ENCODE measurements at regions not wholly inside any gene's neighbourhood (a gene's known extent, or its start where the extent isn't known, plus 50 kb on each side); places are given as distances from the start of the nearest gene placed in this dataset.
A peak's percentile ranks its signal among the peaks of the same experiment; 100 is the strongest.
"Not testable (repeated sequence)": the region's sequence is repeated elsewhere in the genome, so short reads cannot be mapped to it uniquely, and the experiment has no call there.

GRCh38 chr7:67361150-67361549 lies 364.5 kb downstream of the TYW1 start:
- TF ChIP-seq EP300 (IDR thresholded peaks at IDR 0.05) = no peak
- no peak for TF ChIP-seq CTCF (IDR thresholded peaks at IDR 0.05)
- TF ChIP-seq POLR2A (IDR thresholded peaks at IDR 0.05) = no peak
- Histone ChIP-seq H3K27ac (no peak overlapping the region), H3K9me3 (no peaks in the 10 kb centered on the region), H3K27me3 (no peaks in the 10 kb centered on the region), H3K4me3 (no peak overlapping the region), H3K36me3 (no peaks in the 10 kb centered on the region), H3K4me1 (ENCODE audit: insufficient read depth) (no peaks in the 10 kb centered on the region)
- WGBS, 3 donors = 77 to 81% (median 80%) methylated on average over 4 of the region's 4 CpGs
- intact Hi-C loops (cut with DNase I) = no loop called here
- no peak for DNase-seq

- Histone ChIP-seq H3K36me3 (no peaks in the 10 kb centered on the region), H3K27ac (no peak overlapping the region), H3K9me3 (no peaks in the 10 kb centered on the region), H3K27me3 (no peaks in the 10 kb centered on the region), H3K4me1 (ENCODE audit: insufficient read depth) (no peaks in the 10 kb centered on the region), H3K4me3 (no peak overlapping the region)
- 59 to 72% (median 62%) methylated on average over 34 to 60 of the region's 60 CpGs for WGBS, 3 donors
- no peak for TF ChIP-seq EP300 (IDR thresholded peaks at IDR 0.05)
- no peak for TF ChIP-seq POLR2A (IDR thresholded peaks at IDR 0.05)
- no peak for TF ChIP-seq CTCF (IDR thresholded peaks at IDR 0.05)
- DNase-seq = peak in 3 of 5 donors; percentile 25 to 41 (median 37)
- intact Hi-C loops (cut with DNase I) = no loop called here
These were observed 367.9 kb downstream of the TYW1 start for GRCh38 chr7:67364441-67365017.

- intact Hi-C loops (cut with DNase I) = loop anchor here in 1 of 4 donors (10.0 kb wide), 1 partner anchor 253 kb away; no protein-coding TSS in a partner anchor
- no peaks in the 10 kb centered on the region for H3K36me3 ChIP-seq
- peak; percentile 34 to 60 (median 51) for DNase-seq
- H3K4me3 ChIP-seq = no peak overlapping the region
- H3K4me1 ChIP-seq (ENCODE audit: insufficient read depth) = no peaks in the 10 kb centered on the region
- H3K27me3 ChIP-seq = no peaks in the 10 kb centered on the region
- WGBS, 3 donors = 22 to 28% (median 28%) methylated on average over 18 of the region's 18 CpGs
- H3K27ac ChIP-seq = no peak overlapping the region
- TF ChIP-seq POLR2A (IDR thresholded peaks at IDR 0.05) (no peak), EP300 (IDR thresholded peaks at IDR 0.05) (no peak), CTCF (IDR thresholded peaks at IDR 0.05) (peak; percentile 62 to 67 (median 64))
- H3K9me3 ChIP-seq = no peaks in the 10 kb centered on the region
These were observed 375.0 kb downstream of the TYW1 start for GRCh38 chr7:67371429-67372305.

- not testable (repeated sequence) for DNase-seq; H3K9me3 ChIP-seq; H3K4me3 ChIP-seq; H3K36me3 ChIP-seq; H3K27ac ChIP-seq; H3K4me1 ChIP-seq (ENCODE audit: insufficient read depth); H3K27me3 ChIP-seq
- intact Hi-C loops (cut with DNase I) = loop anchor here in 1 of 4 donors (10.0 kb wide), 1 partner anchor 251 kb away; no protein-coding TSS in a partner anchor
- 54 to 66% (median 62%) methylated on average over 3 of the region's 3 CpGs for WGBS, 3 donors
These were observed 376.8 kb downstream of the TYW1 start for GRCh38 chr7:67373389-67373788.

- intact Hi-C loops (cut with DNase I) = loop anchor here in 1 of 4 donors (10.0 kb wide), 1 partner anchor 249 kb away; no protein-coding TSS in a partner anchor
These were observed 378.8 kb downstream of the TYW1 start for GRCh38 chr7:67375427-67375826.

More at GRCh38 chr7:67375427-67375826, 378.8 kb downstream of the TYW1 start:
- 87 to 93% (median 92%) methylated on average over 5 of the region's 5 CpGs for WGBS, 3 donors
- Histone ChIP-seq H3K4me3 (no peak overlapping the region), H3K36me3 (no peaks in the 10 kb centered on the region), H3K9me3 (no peaks in the 10 kb centered on the region), H3K4me1 (ENCODE audit: insufficient read depth) (peaks cover 3% of the 10 kb centered on the region), H3K27me3 (no peaks in the 10 kb centered on the region), H3K27ac (no peak overlapping the region)
- no peak for TF ChIP-seq CTCF (IDR thresholded peaks at IDR 0.05)
- no peak for TF ChIP-seq POLR2A (IDR thresholded peaks at IDR 0.05)
- TF ChIP-seq EP300 (IDR thresholded peaks at IDR 0.05) = no peak
- DNase-seq = no peak

Data from ovary (tissue), 7 donors.